ENCODE measurements at regions not wholly inside any gene's neighbourhood (a gene's known extent, or its start where the extent isn't known, plus 50 kb on each side); places are given as distances from the start of the nearest gene placed in this dataset.
"Not testable (repeated sequence)": the region's sequence is repeated elsewhere in the genome, so short reads cannot be mapped to it uniquely, and the experiment has no call there.

GRCh38 chr10:71108042-71108441 lies 104.3 kb upstream of the UNC5B start:
- DNase-seq (ENCODE audit: low read depth, low spot score); H3K27me3 ChIP-seq (ENCODE audit: insufficient read depth, low read length); H3K9me2 ChIP-seq (ENCODE audit: insufficient read depth); BruUV-seq (replicated peaks); H3K27ac ChIP-seq (ENCODE audit: low read depth, low read length); ATAC-seq; RAD21 ChIA-PET (ENCODE audit: low non-redundant PET in 1 of 2, low total read pairs in 2 of 2, uncharacterized antibody in 2 of 2, unreplicated experiment in 2 of 2); H3K4me2 ChIP-seq (ENCODE audit: low read length); H3K4me3 ChIP-seq (replicated peaks in 1 of 2; ENCODE audit: low read depth in 1 of 2, low read length in 2 of 2); H3K36me3 ChIP-seq (ENCODE audit: control insufficient read depth in 1 of 2, insufficient read depth in 2 of 2, low read length in 2 of 2); H3K4me1 ChIP-seq (ENCODE audit: control insufficient read depth in 1 of 2, insufficient read depth in 2 of 2, low read length in 2 of 2); H4K20me1 ChIP-seq (ENCODE audit: insufficient read depth); POLR2A ChIA-PET; H3K9ac ChIP-seq (ENCODE audit: low read length); intact Hi-C loops (cut with micrococcal nuclease); H2AFZ ChIP-seq (ENCODE audit: low read depth, low read length, poor library complexity, severe bottlenecking); H3K9me3 ChIP-seq (ENCODE audit: control insufficient read depth in 1 of 2, insufficient read depth in 1 of 2, low read depth in 1 of 2, low read length in 2 of 2); CTCF ChIA-PET; H3K79me2 ChIP-seq (ENCODE audit: insufficient read depth, low read length): not testable (repeated sequence)

GRCh38 chr10:71112138-71112785 lies 100.1 kb upstream of the UNC5B start:
- BruUV-seq (replicated peaks) = no TSS peak
- no peaks in the 10 kb centered on the region for H3K36me3 ChIP-seq (ENCODE audit: control insufficient read depth in 1 of 2, insufficient read depth in 2 of 2, low read length in 2 of 2)
- no peak overlapping the region for H3K9ac ChIP-seq (ENCODE audit: low read length)
- TF ChIP-seq FOSL1 (IDR thresholded peaks at IDR 0.05; ENCODE audit: low read depth) (no peak), EZH2phosphoT487 (IDR thresholded peaks at IDR 0.05; ENCODE audit: borderline replicate concordance) (no peak), POLR2A (IDR thresholded peaks at IDR 0.05; ENCODE audit: borderline replicate concordance, extremely low read depth, insufficient read depth, insufficient read length) (no peak), CEBPB (IDR thresholded peaks at IDR 0.05; ENCODE audit: low read depth) (no peak), YY1 (IDR thresholded peaks at IDR 0.05; ENCODE audit: extremely low read depth, insufficient replicate concordance, low read depth, low read length) (no peak), SRF (IDR thresholded peaks at IDR 0.05; ENCODE audit: low read depth) (no peak), EZH2 (IDR thresholded peaks at IDR 0.05) (no peak), JUND (IDR thresholded peaks at IDR 0.05) (no peak), RAD21 (IDR thresholded peaks at IDR 0.05; ENCODE audit: low read depth) (no peak), TCF7L2 (IDR thresholded peaks at IDR 0.05; ENCODE audit: borderline replicate concordance, extremely low read depth, insufficient read depth, insufficient read length) (no peak), ZNF274 (IDR thresholded peaks at IDR 0.05; ENCODE audit: low read depth, low read length) (no peak), MAX (IDR thresholded peaks at IDR 0.05) (no peak), POLR2AphosphoS5 (IDR thresholded peaks at IDR 0.05; ENCODE audit: low read depth, low read length) (no peak), SP1 (IDR thresholded peaks at IDR 0.05; ENCODE audit: low read depth) (no peak), CBX3 (IDR thresholded peaks at IDR 0.05; ENCODE audit: low read depth) (no peak), CTCF (IDR thresholded peaks at IDR 0.05 in 2 of 3, conservative IDR thresholded peaks at IDR 0.05 in 1 of 3; ENCODE audit: borderline replicate concordance in 1 of 3, insufficient read depth in 1 of 3, low read depth in 2 of 3, low read length in 2 of 3) (no peak), ATF3 (IDR thresholded peaks at IDR 0.05) (no peak), ELF1 (IDR thresholded peaks at IDR 0.05; ENCODE audit: borderline replicate concordance, low read depth) (no peak)
- no peak overlapping the region for H2AFZ ChIP-seq (ENCODE audit: low read depth, low read length, poor library complexity, severe bottlenecking)
- no peaks in the 10 kb centered on the region for H3K27me3 ChIP-seq (ENCODE audit: insufficient read depth, low read length)
- H3K4me1 ChIP-seq (ENCODE audit: control insufficient read depth in 1 of 2, insufficient read depth in 2 of 2, low read length in 2 of 2) = no peaks in the 10 kb centered on the region
- no peaks in the 10 kb centered on the region for H4K20me1 ChIP-seq (ENCODE audit: insufficient read depth)
- DNase-seq (ENCODE audit: low read depth, low spot score) = no peak
- no peaks in the 10 kb centered on the region for H3K79me2 ChIP-seq (ENCODE audit: insufficient read depth, low read length)
- H3K9me3 ChIP-seq (ENCODE audit: control insufficient read depth in 1 of 2, insufficient read depth in 1 of 2, low read depth in 1 of 2, low read length in 2 of 2) = peaks cover 5 to 13% of the 10 kb centered on the region in 2 experiments; a peak in 3 of 4 replicates
- H3K4me3 ChIP-seq (replicated peaks in 1 of 2; ENCODE audit: low read depth in 1 of 2, low read length in 2 of 2) = no peak overlapping the region
- ChIA-PET CTCF (no interaction called here), RAD21 (ENCODE audit: low non-redundant PET in 1 of 2, low total read pairs in 2 of 2, uncharacterized antibody in 2 of 2, unreplicated experiment in 2 of 2) (no interaction called here), POLR2A (no interaction called here)
- no peaks in the 10 kb centered on the region for H3K9me2 ChIP-seq (ENCODE audit: insufficient read depth)
- no peak for ATAC-seq
- no peak overlapping the region for H3K4me2 ChIP-seq (ENCODE audit: low read length)
- no peak overlapping the region for H3K27ac ChIP-seq (ENCODE audit: low read depth, low read length)
- intact Hi-C loops (cut with micrococcal nuclease) = no loop called here

Measured in HCT116 (cell line).